COLO668 (cell line): ENCODE measurements at regions not wholly inside any gene's neighbourhood (a gene's known extent, or its start where the extent isn't known, plus 50 kb on each side); places are given as distances from the start of the nearest gene placed in this dataset.

Experiments
- DNase-seq: peaks from one replicate; lab custom pipeline; 2025; ENCODE audit not compliant: unreplicated experiment; lab: John Stamatoyannopoulos, UW

GRCh38 chr18:44186001-44186400 lies 494.7 kb upstream of the SETBP1 start:
- no peak for DNase-seq

- DNase-seq: no peak
These were observed 493.6 kb upstream of the SETBP1 start for GRCh38 chr18:44187090-44187489.

GRCh38 chr18:44195394-44196140 lies 485.1 kb upstream of the SETBP1 start:
- no peak for DNase-seq

DNA sequence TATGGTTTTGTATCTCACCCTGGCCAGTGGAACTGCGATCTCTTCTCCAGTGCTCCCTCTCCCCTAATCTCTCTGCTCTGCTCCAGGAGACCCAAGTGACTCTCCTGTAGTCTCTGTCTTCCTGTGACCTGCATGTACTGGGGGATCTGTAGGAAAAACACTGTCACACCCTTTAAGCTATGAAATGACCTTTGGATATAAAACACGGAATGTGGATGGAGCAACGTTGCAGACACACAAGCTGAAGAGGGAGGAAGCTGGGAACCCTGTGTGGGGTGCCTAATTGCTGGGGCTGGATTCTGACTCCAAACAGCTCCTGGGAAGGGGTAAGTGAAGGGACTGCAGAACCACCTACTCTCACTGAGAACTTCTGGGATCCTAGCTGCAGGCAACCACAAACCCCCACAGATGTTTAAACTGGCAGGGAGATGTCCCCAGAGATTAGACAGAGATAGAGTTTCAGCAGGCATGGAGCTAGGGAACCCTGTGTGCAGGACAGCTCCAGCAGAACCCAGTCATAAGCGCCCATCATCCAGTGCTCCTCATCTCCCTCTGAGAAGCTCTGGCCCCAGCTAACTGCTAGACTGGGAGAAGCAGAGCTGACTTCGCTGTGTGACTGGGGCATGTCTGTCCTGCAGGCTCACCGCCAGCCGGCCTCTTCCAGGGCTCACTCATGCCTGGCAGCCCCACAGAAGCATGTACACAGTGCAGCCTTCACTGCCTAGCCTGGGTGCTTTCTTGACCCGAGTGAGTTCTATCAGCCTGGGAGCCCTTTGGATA lies 482.7 kb upstream of the SETBP1 start:
- no peak for DNase-seq

DNA sequence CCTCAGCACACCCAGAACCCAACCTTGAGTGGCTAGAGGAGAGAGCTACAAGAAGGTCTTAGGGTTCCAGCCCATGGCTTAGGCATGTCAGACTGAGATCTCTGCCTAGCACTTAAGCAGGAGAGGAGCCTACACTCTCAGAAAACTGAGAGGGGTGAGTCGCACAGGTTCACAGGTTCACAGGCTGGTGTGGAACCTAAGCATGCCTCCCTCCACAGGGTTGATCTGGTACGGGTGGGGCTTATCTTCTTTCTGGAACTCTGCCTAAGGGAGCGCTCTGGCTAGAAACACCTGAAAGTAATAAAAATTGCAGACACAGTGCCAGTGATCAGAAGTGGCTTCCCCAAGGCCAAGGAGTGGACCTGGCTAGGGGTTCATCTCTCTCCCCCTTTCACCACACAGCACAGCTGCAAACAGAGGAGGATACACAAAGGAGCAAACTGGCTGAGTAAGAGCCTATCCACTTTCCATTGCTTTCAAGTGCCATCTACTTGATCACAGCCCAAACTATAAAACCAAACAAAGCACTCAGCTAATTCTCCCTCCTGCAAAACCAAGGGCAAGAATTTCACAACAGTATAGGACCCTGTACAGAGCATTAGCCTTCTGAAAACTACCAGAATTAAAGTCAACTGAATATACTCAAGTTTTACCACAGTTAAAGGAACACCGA lies 481.9 kb upstream of the SETBP1 start:
- no peak for DNase-seq

- no peak for DNase-seq
These were observed 467.4 kb upstream of the SETBP1 start for GRCh38 chr18:44213293-44213692.

- no peak for DNase-seq
These were observed 466.3 kb upstream of the SETBP1 start for GRCh38 chr18:44214396-44214795.

DNA sequence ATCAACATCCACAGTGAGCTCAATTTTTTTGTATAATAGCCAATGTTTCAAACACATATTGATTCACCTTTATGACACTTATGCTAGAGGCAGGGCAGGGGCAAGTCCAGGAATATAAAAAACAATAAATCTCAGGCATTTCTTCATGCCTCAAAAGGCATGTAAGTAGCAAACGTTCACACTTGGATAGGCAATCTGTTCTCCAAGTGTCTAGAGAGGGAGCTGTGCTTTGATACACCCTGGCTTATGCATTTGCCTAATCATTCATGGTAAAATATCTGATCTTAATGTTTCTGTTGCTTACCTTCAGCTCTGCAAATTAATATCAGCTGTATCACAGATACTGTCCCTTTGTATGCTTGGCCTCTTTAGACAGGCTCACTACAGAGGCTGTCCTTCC lies 464.5 kb upstream of the SETBP1 start:
- DNase-seq: no peak

DNA sequence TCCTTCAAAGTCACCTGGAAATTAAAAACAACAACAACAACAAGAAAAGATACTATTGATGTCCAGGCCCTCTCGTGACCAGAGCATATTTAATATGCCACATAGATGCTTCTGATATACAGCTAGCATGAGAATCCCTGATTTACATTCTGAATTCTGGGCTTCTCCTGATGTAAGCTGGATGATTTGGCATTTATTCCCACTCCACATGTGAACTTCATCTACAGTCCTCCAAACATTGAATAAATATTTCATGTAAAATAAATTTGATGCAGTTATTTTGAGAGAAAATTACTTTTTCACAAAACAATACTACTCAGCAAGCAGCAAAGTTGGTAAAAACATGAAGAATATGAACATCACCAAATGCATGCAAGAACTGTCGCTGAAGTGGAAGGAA lies 453.2 kb upstream of the SETBP1 start:
- DNase-seq: no peak

GRCh38 chr18:44229693-44230108 lies 451.0 kb upstream of the SETBP1 start:
- DNase-seq: no peak

DNA sequence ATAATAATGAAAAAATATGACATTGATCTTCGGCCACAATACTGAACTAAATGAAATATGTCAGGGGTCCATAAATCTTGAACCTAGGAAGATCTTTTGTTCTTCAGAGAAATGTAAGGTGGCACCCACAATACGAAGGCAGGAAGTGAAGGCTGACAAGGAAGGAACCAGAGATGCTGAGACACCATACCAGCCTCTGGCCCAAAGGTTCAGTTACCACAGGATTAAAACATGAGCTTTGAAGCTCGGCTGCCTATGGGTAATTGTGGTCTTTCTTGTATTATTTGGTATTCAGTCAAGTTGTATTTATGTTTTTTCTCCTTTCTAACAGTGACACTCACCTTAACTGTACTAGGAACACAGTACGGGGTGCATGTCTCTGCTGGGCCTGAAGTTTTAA lies 448.8 kb upstream of the SETBP1 start:
- DNase-seq: no peak

DNA sequence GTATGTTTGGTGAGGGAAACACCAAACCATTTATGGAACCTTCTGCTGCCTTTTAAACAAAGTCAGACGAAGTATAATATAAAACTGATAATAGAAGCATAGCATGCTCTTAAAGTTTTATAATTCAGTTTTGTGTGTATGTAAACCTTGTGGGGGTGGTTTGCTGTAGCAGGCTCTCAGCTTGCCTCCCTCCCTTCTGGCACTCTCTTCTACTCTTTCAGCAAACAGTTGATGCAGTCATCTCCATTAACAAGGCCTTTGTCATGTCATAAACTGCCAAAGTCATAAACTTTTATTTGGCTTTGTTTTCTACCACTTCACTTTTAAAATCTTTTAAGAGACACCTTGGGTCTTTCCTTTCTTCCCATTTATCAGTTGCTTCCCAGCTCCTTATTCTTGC lies 448.2 kb upstream of the SETBP1 start:
- no peak for DNase-seq

DNA sequence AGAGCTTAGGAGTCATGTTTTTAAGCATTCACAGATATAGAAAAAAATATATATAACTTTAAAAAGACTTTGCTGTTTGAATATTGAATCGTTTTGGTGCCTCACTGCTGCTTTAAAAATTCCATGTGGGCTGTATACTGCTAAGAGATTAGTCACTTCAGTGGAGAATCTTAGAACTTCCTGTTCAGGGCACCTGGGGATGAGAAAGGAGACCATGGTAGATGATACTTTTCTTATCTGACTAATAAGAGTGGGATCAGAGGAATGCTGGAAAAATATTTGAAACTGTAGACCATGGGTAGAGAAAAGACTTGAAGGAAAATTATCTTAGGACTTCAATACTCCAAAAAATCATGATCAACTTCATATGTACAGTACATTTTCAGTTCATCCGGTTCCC lies 442.2 kb upstream of the SETBP1 start:
- DNase-seq: no peak

DNA sequence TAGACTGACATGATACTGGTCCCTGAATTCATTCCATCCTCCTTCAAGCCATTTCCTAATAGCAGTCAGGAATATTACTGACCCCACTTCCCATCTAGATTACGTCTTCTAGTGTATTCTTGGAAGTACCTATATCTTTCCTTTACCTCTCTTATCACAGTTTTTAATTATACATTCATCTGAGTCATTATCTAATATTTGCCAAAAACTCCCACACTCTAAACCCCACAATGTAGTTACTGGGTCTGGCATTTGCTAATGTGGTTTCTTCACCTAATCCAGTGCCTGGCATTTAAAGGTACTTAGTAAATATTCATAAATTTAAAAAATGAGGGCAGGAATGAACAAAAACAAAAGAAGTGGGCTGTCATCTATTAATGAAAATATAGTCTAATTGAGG lies 441.8 kb upstream of the SETBP1 start:
- DNase-seq: no peak

DNA sequence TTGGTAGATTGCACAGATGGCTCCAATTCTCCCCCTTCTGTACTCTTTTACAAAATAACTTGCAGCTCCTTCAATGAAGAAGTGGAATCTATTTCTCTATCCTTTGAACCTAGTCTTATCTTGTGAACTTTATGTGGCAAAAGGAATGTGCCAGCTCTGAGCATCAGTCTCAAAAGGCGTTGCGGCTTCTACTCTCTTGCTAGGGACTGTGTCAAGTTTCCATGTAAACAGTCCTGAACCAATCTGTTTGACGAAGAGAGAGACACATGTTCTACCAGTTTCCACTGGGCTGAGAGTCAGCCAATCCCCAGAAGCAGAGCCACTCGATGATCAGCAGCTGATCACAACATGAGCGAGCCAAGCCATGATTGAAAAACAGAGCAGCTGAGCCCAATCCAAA lies 439.7 kb upstream of the SETBP1 start:
- no peak for DNase-seq

DNA sequence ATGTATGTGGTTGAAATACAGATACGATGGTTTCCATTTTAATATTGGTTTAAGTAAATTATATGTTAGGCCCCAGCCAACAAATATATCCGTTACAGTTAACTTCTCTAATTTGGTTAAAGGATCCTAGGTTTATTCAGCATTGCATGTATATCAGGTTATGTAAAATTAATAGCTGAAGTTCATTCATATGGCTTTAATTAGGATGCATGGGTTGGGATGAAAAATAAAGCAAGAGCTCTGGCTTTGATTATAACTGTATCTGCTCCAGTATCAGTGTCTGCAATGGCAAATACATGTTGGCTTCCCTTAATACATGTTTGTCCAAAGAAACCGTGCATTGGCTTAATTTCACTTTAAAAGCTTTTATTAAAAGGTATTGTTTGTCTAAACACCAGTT lies 435.7 kb upstream of the SETBP1 start:
- DNase-seq: no peak

GRCh38 chr18:44246001-44246400 lies 434.7 kb upstream of the SETBP1 start:
- no peak for DNase-seq

DNA sequence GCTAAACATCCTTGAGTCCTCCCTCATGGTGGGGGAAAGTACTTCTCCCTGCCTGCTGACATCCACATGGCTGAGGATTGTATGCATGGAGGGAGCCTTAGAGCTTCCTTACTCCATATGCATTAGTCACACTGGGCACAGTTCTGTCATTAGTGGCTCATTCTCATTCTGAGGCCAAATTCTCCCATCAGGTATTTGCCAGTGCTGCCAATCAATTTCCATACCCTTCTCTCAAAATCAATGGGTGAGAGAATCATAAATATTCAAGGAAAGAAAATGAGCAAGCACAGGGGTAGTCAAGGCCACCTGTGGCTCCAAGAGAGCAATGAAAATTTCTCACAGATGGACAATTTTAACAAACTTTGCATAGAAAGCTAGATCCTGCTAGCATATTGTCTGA lies 422.6 kb upstream of the SETBP1 start:
- no peak for DNase-seq

DNA sequence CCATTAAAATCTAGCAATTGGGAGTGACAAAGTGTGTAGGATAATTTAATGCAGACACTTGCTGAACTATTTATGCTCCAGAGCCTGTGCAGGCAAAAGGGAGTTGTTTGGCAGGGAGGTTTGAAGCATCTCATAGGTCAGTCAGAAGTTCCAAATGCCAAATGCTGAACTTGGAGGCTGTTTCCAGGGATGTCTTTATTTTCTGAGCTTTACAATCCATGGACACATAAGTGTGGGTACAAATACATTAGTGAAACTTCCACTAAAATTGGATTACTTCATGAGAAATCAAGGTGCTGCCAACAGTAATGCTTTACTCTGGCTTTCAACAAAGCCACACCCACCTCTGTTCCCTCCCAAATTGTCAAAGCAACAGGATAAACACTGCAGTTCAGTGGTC lies 422.1 kb upstream of the SETBP1 start:
- DNase-seq: no peak

GRCh38 chr18:44259610-44260009 lies 421.1 kb upstream of the SETBP1 start:
- DNase-seq: no peak

DNA sequence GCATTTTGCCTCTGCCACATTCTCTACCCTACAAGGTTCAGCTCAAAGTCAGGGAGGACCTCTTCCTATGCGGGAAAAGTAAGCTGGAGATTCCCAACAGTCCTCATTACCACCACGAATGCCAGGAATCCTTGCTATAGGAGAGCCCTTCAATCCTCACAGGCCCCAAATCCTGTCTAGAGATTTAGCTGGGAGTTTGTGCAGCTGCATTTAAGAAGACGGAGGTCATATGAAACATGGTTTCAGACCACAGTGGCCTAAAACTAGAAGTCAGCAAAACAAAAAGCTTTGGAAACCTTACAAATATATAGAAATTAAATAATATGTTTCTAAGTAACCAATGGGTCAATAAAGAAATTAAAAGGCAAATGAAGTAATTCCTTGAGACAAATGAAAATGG lies 415.3 kb upstream of the SETBP1 start:
- no peak for DNase-seq

- no peak for DNase-seq
These were observed 407.4 kb upstream of the SETBP1 start for GRCh38 chr18:44273298-44273697.
